GM21737 (cell line): ENCODE measurements at regions not wholly inside any gene's neighbourhood (a gene's known extent, or its start where the extent isn't known, plus 50 kb on each side); places are given as distances from the start of the nearest gene placed in this dataset.

ENCODE experiments used
- ATAC-seq: cut with Tn5 transposase; IDR thresholded peaks from one replicate; pipeline ENCODE4 v1.9.1; 2021; ENCODE audit warnings: mild to moderate bottlenecking, moderate library complexity; ENCODE audit not compliant: unreplicated experiment

- ATAC-seq = no peak
Observed at GRCh38 chr20:40244286-40244685, 444.8 kb downstream of the MAFB start.

GRCh38 chr20:40241596-40242343 is 447.3 kb downstream of the MAFB start:
- no peak for ATAC-seq

DNA sequence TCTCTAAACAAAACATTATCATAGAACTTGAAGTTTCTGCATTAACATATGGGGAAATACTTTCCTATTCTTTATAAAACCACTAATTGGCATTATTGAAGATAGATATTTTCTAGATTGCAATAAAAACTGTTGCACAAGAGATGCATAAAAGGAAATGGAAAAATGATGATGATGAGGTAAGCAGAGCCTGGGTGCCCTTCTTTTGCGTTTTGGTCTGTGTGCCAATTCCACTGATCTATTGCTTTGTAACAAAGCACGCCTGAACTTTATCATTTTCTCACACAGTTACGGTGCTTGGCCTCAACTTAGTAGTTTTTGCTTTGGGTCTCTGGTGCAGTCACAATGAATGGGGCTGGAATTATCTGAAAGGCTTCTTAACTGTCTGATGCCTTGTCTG is 450.5 kb downstream of the MAFB start:
- ATAC-seq = no peak

DNA sequence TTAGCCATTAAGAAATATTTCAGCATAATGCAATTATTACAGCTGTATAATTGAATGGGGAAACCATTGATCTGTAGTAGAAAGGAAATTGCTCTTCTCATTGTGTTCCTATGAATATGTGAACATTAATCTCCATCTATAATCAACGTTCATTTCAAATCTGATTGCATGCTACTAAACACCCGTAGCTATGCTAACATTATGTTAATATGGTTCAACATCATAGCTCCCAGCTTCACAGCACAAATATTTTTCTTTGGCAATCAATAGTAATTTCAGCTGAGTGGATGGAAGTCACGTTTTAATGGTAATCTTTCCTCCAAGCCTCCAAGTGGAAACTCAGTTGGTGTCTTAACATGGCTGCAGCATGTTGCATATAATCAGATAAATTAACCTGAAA is 454.4 kb downstream of the MAFB start:
- ATAC-seq = no peak

DNA sequence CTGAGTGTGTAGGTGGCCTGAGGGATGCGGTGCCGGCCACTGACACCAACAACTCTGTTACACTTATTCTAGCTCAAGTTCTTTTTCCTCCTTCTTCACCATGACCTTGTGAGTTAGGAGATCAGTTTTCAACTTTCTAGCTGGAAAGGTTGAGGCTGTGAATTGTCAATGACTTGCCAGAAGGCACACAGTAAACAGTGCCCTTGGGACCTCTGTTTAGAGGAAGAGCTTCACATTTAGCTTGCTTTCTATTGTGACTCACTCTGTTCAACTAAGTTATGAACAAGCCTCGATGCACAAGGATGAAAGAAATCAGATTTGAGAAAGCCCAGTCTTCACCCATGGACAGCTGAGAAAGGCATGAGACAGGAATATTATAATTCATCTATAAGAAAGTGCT is 455.6 kb downstream of the MAFB start:
- no peak for ATAC-seq

DNA sequence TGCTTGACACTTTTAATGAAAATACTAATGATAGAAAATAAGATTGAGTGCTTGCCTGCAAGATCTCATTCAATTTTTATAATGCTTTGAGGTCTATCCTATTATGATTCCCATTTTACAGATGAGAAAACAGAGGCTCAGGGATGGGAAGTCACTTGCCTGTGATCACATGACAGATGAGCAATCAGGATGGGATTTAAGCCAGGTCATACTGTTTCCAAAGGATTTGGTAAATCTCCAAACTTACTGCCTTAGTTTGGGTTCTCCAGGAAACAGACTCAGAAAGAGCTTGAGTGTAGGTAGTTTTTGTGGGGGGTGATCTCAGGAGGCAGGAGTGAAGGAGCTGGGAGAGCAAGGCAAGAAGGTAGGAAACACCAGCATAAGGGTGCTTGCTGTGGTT is 456.3 kb downstream of the MAFB start:
- ATAC-seq = no peak

DNA sequence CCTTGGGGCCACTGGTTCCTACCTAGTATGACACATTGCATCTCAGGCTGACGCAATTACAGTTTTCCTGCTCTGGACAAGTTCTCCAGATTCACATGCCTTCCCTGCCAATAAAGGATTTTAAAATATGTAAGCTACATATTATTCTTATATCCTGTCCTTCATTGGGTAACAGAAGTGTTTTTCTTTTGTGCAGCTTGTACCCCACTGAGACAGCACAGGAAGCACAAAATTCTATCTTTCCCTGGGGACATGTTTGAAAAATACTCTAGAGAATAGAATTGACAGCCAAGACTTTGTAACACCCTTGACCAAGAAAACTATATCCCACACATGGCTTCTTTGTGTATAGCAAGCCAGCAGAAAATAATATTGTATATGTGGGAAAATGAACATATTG is 456.8 kb downstream of the MAFB start:
- ATAC-seq = no peak

GRCh38 chr20:40230486-40230885 is 458.6 kb downstream of the MAFB start:
- ATAC-seq = no peak

- ATAC-seq = no peak
Observed at GRCh38 chr20:40225596-40225995, 463.4 kb downstream of the MAFB start.

DNA sequence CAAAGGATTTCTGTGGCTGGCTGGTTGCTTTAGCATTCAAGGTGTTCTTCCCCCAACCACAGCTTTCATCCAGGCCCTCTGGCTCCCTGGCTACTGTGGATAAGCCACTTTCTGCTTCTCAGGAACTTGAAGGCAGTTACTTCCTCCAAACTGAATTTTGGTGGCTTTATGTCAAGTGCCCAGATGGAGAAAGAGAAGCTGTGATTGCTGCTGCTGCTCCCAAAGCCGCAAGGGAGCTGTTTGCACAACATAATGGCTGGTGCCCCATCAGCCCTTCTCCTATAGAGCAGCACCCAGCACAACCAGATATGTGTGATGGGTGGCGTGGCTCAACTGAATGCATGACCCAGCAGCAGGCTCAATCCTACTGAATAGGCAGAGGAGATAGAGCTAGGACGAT is 465.2 kb downstream of the MAFB start:
- no peak for ATAC-seq

GRCh38 chr20:40218971-40219370 is 470.1 kb downstream of the MAFB start:
- no peak for ATAC-seq

DNA sequence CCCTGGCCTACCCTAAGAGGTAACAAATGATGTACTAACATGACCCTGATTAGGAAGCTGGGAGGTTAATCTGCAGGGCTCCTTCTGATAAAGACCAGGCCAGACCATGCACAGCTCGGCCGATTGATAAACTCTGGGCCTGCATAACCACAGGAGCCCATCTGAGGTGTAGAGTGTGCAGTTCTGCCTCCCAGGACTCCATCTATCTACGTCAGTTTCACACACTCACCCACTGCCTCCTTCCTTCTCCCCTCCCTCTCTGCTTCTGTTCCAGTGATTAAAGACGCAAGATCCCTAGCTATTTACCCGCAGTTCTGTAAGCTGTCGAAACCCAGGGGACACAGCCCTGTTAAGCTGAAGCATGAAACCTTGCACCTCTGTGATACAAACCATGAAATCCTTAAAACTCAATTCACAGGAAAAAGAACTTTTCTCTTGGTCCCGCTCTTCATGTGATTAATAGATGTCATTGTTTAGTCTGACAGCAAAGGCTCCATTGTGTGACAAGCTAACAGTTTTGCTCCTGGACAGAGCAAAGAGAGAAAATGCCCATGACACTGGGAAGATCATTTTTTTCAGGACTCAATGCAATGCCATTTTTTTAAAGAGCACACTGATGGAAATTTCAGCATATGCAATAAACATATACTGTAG is 470.6 kb downstream of the MAFB start:
- ATAC-seq = no peak

- ATAC-seq = no peak
Observed at GRCh38 chr20:40207655-40208054, 481.4 kb downstream of the MAFB start.

DNA sequence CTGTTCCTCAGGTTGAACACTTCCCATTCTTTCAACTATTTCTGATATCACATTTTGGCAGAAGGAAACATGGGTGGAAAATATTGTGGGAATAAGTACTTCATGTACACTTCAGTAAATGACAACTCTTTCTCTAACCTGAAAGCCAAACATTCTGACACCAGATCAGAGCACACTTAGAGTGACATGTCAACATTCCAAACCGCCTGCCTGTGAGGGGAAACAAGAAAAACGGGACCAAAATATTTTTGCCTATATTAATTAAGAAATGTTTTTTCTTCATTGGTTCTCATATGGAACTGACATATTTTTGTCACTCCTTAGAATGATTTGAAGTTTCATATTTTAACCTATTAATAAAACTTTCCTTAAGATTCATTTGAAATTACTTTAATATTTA is 483.1 kb downstream of the MAFB start:
- ATAC-seq = no peak

- ATAC-seq = no peak
Observed at GRCh38 chr20:40203032-40203431, 486.0 kb downstream of the MAFB start.

- ATAC-seq = no peak
Observed at GRCh38 chr20:40197691-40198090, 491.3 kb downstream of the MAFB start.

DNA sequence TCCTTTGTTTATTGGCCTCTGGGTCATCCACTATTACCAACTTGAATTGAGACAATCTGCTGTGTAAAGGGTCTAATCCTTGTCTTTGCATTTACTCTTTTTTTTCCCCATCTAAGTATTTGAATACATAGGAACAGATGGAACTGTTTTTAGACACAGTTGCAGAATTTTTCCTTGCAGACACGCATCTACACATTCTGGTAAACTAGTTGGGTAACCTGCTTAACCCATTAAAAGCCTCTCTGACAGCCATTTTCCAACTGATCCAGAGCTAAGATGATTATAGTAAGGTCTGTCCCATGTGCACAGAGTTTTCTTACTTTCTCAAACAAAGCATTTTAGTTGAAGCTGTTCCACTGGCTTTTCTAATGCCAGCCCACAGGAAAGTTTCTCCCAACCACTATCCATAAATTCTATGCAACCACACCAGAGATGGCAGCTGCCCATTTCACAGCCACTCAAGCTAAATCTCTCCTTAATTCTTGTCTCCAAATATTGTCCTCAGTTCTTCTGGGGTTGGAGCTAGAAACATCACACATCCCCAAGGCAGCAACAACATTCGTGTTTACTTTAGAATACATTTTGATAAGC is 492.1 kb downstream of the MAFB start:
- ATAC-seq = no peak

- no peak for ATAC-seq
Observed at GRCh38 chr20:40195742-40196141, 493.3 kb downstream of the MAFB start.

DNA sequence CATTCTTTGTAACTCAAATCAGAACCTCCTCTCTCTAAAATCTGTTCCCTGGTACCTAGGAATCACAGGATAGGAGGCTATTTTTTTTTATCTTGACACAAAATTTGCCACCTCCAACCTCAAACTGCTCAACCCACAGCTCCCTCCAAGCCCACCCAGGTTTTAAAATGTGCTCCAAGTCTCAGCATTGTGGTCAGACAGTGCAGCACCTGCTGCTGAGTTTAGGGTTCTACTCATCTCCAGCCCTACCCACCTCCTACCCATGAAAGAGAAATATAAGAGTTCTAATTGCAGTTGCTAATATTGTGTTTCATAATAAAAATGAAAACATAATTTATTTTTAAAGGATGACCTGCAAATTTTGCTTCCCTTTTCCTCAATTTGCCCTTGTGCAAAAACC is 496.5 kb downstream of the MAFB start:
- ATAC-seq = no peak

DNA sequence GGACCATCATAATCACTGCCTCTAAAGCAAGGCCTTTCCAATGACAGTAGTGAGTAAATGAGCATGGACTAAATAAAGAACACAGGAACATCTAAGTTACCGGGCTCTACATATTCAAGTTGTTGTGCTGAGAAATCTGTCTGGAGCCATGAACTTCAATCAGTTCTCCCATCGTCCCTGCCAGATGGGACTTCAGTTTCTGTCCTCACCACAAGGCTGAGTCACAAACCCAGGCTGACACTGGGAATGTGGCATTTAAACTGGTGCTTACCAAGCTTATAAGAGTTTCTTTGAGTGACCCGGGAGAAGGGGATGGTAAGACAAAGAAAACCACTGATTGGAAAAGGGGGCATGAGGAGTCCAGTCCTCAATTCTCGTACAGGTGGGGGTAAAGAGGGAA is 497.0 kb downstream of the MAFB start:
- ATAC-seq = no peak

DNA sequence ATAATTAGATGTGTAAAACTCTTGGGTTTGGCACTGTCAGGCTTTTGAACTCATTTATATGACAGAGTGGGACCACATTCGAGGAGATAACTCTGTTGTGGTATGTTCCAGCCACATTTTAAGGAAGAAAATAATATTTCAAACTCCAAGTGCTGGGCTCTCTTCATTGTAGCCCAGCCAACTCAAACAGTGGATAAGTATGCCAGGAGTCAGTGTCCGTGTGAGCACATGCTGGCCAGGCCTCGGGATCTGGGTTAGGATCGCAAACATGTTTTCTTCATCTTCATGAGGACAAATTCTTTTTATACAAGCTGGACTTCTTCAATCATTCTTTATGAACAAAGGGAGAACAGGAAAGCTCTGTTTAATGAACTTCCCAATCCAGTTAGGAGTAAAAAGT is 497.5 kb downstream of the MAFB start:
- no peak for ATAC-seq

DNA sequence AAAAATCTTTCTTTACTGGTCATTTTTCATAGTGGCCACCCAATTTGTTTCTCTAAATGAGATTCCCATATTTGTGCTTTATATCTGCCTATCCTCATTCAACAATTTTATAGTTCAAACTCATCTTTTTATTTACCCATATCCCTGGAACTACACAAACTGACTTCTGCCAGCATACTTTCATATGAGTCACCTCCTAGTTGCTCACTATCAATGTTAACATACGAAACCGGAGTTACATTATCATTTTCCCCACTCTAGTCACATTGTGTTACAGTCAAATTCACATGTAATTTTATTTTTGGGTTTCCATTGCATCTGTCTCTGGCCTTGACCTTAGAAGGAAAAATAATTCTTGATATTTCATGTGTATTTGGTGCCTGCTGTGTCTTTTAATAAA is 499.4 kb downstream of the MAFB start:
- no peak for ATAC-seq
